Ramos (cell line): ENCODE measurements at regions not wholly inside any gene's neighbourhood (a gene's known extent, or its start where the extent isn't known, plus 50 kb on each side); places are given as distances from the start of the nearest gene placed in this dataset.

Experiments used
- in situ Hi-C: fragments of 300-500 bp; cut with MboI; formaldehyde crosslinking; loops from one replicate; pipeline ENCODE4 v1.14.3; 2022; ENCODE audit warnings: low sequenced_read_pairs; ENCODE audit not compliant: unreplicated experiment

- in situ Hi-C loops = no loop called here
These were observed 367.6 kb downstream of the SPATA31D1 start for GRCh38 chr9:82356131-82356530.

GRCh38 chr9:82356871-82357270, 368.3 kb downstream of the SPATA31D1 start:
- in situ Hi-C loops = no loop called here

DNA sequence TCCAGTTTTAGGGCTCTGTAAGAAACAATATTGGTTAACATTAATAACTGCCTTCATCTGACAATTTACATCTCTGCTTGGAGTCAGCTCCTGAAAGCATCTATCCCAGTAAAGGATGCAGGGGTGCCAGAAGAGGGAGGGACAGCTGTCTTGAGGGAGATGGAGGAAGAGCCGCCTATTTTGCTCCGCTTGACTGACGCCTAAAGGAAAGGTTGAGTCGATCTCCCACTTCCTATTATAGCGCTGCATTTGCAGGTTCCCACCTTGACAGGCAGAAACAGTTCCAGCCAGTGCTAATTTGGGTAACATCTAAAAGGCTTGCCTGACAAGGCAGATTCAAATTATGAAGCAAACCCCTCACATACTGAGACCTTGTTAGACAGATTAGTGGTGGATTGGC, 374.6 kb downstream of the SPATA31D1 start:
- in situ Hi-C loops = no loop called here

GRCh38 chr9:82363682-82364081, 375.1 kb downstream of the SPATA31D1 start:
- in situ Hi-C loops = no loop called here

DNA sequence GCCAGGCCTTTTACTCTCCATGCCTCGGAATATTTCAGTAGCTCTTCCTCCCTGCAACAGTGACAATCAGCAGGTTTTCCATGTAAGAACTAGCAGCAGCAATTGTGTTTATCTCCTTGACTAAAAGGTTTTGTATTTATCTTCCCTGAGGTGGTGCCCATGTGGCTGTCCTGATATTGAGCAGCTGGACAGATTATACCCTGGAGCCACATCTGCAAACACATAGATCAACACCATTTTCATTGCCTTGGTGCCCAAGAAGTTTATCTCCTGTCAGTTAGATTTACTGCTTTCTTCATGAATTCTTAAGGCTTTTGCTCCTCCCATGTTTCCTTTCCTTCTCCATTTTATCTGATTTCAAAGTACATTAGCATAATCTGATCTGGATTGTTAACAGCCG, 378.4 kb downstream of the SPATA31D1 start:
- in situ Hi-C loops = no loop called here

- in situ Hi-C loops = no loop called here
These were observed 379.4 kb downstream of the SPATA31D1 start for GRCh38 chr9:82367929-82368328.

GRCh38 chr9:82369251-82369945, 380.8 kb downstream of the SPATA31D1 start:
- in situ Hi-C loops = no loop called here

GRCh38 chr9:82375041-82375440, 386.5 kb downstream of the SPATA31D1 start:
- in situ Hi-C loops = no loop called here

DNA sequence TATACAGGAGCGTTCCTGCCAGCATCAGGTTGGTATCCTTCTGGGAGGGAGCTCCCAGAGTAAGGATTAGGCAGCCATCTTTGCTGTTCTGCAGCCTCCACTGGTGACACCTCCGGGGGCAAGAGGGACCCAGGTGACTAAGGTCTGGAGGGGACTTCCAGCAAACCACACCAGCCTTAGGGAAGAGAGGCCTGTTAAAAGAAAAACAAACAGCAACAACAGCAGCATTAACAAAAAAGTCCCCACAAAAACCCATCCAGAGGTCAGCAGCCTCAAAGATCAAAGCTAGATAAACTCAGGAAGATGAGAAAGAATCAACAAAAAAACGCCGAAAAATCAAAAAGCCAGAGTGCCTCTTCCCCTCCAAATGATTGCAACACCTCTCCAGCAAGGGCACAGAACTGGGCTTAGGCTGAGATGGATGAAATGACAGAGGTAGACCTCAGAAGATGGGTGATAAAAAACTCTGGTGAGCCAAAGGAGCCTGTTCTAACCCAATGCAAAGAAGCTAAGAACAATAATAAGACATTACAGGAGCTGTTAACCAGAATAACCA, 388.2 kb downstream of the SPATA31D1 start:
- in situ Hi-C loops = no loop called here

GRCh38 chr9:82382887-82383616, 394.5 kb downstream of the SPATA31D1 start:
- in situ Hi-C loops = no loop called here

GRCh38 chr9:82385633-82386032, 397.1 kb downstream of the SPATA31D1 start:
- in situ Hi-C loops = no loop called here

DNA sequence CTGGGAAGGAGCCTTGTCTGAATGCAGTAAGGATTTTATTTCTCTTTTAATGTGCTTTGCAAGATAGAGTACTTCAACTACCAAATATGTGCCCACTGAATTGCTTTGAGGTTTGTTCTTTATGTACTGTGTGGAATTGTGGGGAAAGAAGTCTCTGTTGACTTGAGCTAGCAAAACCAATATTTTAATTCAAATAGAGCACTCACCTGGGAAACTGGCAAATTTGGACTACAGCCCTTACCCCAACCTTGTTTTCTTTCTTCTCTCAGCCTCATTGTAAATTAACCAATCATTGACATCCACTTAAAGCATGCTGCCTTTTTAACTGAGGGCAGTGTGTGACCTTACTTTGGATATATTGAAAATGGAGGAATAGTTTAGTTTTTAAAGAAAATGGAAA, 409.0 kb downstream of the SPATA31D1 start:
- in situ Hi-C loops = no loop called here

DNA sequence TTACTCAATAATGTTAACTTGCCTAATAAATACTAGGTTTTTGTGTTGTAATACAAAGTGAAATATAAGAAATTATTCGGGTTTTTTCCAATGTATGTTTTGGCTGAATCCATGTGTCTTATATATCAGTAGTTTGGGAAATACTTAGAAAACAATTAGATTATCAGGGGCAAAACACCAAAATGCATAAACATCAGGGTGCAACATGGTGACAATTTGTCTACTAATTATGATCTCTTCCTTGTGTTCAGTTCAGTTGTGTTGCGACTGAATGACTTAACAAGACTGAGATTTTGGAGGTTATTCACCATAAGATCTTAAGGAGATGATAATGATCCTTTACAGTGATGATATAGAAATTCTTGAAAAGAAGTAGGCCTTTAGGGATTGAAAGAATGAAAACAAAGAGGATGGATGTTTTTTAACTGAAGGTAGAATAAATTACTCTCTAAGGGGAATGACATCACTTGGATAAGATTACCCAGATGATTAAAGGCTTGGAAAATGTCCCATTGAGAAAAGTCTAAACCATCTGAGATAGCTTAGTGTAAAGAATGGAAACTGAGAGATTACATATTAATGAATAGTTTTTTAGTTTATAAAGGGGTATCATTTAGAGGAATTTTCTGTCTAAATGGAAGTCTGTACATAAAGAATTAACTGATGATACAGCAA, 415.8 kb downstream of the SPATA31D1 start:
- in situ Hi-C loops = no loop called here

GRCh38 chr9:82404881-82405280, 416.3 kb downstream of the SPATA31D1 start:
- in situ Hi-C loops = no loop called here

GRCh38 chr9:82406456-82407085, 418.0 kb downstream of the SPATA31D1 start:
- in situ Hi-C loops = no loop called here

DNA sequence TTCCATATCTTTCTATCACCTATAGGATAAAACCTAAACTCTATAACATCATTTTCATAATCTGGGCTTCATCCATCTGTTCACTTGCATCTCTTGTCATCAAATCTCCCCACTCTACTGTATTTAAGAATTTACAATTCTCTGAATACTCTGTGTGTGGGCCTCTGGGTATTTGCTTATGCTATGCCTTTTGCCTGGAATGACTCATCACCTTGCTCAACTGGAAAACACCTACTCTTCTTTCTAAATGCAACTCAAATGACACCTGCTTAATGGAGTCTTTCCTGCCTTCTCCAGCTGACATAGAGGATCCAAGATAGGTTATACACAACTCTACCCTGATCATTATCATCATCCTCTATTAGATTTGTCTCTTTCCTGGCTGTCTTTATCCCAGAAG, 421.7 kb downstream of the SPATA31D1 start:
- in situ Hi-C loops = no loop called here

DNA sequence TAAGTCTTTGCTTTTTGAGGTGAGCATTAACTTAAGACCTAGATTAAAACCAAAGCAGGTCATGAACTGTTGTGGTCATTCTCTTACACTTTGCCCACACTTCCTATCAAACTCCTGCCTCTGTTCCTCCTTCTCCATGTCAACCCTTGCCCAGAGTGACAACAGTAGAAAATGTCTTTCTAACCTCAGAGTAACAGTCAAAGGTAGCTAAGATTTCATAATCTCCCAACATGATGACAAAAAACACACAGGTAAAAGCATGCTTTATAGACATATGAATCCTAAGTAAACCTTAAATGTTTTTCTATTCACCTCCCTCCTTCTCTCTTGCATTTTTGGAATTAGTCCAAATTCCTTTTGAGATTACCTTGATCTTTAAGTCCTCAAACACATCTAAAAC, 422.3 kb downstream of the SPATA31D1 start:
- in situ Hi-C loops = no loop called here

GRCh38 chr9:82412586-82413305, 424.2 kb downstream of the SPATA31D1 start:
- in situ Hi-C loops = no loop called here

DNA sequence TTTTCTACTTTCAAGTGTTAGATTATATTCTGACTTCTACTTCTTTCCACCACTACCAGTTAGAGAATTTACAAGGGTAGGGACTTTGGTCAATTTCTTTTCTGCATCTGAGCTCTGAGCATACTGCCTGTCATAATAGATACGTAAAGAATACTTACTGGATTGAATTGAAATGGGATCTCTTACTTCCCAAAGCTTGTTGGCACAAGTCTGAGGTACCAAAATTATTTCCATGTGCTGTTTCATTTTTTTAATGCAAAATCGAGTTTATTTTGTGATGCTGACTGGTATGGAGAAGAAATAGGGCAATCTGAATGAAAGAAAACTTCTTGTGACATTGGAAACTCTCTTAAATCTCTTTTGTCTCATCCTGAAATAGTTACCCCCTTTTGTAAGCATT, 428.9 kb downstream of the SPATA31D1 start:
- in situ Hi-C loops = no loop called here

- in situ Hi-C loops = no loop called here
These were observed 429.8 kb downstream of the SPATA31D1 start for GRCh38 chr9:82418334-82418733.
